ENCODE measurements at regions not wholly inside any gene's neighbourhood (a gene's known extent, or its start where the extent isn't known, plus 50 kb on each side); places are given as distances from the start of the nearest gene placed in this dataset.

DNA sequence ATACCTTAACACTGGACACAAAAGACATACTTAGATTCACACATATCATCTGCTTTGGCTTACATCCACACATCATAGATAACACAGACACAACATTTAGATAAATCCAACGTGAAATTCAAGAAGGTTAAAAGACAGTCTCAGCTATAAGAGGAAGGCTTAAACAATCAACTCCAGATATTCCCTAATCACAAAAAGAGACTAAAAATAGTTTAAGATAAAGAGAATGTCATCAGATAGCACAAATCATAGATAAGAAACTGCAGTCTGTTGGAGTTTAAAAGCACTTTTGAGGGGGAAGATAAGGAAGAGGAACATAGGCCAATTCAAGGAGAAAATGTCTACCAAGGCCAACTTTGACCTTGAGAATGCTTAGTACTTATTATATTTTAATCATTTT lies 504.8 kb downstream of the JRKL start:
- no peak for DNase-seq (ENCODE audit: low spot score)

DNA sequence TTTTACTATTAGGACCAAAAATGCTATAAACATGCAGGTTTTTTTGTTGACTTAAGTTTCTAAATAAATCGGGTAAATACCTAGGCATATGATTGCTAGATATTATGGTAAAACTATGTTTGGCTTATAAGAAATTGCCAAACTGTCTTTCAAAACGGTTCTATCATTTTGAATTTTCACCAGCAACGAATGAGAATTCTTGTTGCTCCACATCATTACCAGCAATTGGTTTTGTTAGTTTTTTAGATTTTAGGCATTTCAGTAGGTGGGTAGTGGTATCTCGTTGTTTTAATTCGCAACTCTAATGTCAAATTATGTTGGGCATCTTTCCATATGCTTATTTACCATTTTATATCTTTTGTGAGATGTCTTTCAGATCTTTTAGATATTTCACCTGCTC lies 510.2 kb downstream of the JRKL start:
- DNase-seq (ENCODE audit: low spot score), result no peak

DNA sequence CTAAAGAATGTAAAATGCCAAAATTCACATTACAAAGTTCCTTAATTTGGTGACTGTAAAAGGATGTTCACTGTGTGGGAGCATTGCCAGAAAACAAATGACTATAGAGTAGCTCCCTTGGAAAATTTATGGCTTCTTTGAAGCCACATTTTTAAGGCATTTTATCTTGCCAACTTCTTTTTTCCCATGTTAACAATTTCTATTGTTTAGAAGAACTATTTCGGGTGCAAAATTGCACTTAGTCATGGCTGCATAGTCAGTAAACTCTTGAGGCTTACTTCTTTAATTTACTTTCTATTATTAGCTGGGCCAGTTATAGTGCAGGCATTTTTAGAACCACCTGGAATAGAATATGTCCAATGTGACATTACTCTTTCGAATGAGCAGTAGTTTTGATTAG lies 515.3 kb downstream of the JRKL start:
- DNase-seq (ENCODE audit: low spot score), result no peak

DNA sequence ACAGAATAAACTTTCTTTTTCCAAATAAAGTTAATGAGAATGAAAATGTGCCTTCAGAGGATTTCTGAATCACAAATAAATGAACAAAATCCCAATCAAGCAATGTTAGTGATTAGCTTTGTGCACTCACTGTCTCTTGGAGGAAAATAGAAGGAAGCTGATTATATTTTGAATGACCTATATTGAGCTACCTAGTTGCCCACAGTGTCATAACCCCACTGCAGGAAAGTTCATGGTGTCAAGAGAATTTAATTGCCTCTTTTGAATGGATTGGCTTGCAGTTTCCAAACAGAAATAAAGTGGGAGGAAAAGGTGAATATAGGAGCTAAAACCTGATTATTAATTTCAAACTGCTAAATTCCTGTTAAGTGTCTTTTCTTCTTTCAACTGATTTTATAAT lies 515.9 kb downstream of the JRKL start:
- DNase-seq (ENCODE audit: low spot score), result no peak

DNA sequence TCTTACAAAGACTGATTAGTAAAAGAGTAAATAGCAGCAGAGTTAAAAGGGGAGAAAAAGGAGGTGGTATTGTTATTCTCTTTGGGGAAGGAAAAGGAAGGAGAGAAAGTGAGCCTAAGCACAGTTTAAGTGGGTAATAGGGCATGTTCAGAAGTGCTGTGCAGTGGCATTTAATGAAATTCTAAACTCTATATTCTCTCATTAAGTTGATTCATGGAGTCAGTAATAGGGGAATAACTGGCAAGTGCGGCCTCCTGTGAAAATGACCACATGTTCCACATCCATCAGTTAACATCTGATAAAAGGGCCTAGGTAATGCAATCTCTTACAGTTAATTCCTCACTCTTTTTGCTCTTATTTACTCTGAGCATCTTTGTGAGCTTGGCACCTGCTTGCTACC lies 516.7 kb downstream of the JRKL start:
- DNase-seq (ENCODE audit: low spot score), result no peak

DNA sequence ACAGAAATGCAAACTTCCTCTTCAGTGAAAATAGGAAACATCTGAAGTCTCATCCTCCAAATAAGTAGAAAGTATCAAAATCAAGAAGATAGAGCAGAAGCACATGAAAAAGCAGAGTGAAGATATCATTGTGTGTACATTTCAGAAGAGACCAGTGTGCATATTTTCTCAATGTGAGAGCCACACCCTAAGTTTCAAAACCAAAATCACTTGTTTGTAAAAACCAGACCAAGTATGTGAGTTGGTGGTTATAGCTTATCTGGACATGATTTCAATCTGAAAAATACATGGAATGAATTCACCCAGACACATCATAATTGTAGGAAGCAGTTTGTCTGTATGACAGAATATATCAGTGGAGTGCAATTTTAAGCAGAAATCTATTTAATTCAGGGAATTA lies 536.0 kb downstream of the JRKL start:
- DNase-seq (ENCODE audit: low spot score), result no peak

DNA sequence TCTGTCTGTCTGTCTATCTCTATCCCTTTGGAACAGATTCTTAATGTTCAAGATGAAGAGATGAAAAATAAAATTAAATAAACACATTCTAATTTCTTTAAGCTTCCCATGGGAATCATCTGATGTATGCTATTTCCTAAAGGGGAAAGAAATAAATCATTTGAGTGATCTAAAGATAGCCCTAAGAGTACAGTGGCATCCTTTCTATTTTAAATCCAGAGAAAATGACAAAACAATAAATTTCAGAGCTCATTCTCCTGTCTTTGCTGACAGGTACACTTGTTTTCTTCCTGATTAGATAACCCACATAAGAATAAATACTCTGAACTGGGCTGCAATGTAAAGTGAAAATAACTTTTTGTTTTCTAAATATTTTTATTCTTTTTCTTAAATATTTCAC lies 550.4 kb downstream of the JRKL start:
- DNase-seq (ENCODE audit: low spot score), result no peak

DNA sequence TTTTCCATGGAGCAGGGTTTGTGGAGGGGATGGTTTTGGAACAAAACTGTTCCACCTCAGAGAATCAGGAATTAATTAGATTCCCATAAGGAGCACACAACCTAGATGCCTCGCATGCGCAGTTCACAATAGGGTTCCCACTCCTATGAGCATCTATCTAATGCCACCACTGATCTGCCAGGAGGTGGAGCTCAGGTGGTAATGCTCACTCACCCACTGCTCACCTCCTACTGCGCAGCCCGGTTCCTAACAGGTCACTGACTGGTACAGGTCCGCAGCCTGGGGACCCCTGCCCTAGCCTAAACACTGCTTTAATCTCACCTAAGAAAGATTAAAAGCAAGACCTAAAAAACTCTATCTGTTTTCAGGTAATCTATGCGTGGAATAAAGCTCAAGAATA lies 553.0 kb downstream of the JRKL start:
- DNase-seq (ENCODE audit: low spot score), result no peak

DNA sequence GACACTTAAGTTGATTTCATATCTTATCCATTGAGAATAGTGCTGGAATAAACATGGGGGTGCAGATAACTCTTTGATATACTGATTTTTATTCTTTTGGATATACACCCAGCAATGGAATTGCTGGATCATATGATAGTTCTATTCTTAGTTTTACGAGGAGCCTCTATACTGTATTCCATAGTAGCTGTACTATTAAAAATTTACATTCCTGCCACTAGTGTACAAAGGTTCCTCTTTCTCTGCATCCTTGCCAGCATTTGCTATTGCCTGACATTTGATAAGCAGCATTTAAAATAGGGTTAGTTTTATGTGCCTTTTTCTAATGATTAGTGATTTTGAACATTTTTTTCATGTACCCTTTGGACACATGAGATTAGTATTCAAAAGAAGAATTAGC lies 554.2 kb downstream of the JRKL start:
- DNase-seq (ENCODE audit: low spot score), result no peak

DNA sequence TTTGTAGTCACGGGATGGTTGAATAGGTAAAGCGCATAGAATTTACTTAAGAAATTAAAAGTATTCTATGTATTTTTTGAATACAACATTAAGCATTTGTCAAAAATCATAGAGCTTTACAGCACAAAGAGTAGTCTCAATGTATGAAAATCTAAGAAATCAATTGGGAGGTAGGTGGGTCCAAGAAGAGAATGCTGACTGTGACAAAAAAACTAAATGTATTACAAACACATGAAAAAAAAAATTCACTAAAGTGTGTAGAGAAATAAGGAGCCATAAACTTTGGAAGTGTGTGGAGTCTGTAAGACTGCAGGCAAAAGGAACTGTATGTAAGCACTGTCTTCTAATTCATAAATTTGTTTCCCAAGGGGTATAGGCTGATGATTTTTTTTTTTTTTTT lies 558.3 kb downstream of the JRKL start:
- no peak for DNase-seq (ENCODE audit: low spot score)

DNA sequence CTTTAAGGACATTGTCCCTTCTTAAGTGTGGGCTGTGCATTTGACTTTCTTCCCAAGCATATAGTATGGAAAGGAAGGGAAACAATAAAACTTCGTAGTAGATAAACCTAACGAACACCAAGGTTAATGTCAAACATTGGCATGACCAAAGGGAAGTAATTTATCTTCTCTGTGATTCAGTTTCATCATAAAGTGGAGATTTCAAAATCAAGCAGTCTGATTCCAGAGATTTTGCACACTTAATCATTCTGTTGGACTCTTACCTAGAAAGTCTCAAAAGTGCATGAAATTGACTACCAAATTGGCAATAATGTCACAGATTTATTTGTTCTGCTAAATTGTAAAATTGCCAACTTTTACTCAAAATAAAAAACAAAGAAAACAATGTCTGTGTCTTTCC lies 559.7 kb downstream of the JRKL start:
- no peak for DNase-seq (ENCODE audit: low spot score)

DNA sequence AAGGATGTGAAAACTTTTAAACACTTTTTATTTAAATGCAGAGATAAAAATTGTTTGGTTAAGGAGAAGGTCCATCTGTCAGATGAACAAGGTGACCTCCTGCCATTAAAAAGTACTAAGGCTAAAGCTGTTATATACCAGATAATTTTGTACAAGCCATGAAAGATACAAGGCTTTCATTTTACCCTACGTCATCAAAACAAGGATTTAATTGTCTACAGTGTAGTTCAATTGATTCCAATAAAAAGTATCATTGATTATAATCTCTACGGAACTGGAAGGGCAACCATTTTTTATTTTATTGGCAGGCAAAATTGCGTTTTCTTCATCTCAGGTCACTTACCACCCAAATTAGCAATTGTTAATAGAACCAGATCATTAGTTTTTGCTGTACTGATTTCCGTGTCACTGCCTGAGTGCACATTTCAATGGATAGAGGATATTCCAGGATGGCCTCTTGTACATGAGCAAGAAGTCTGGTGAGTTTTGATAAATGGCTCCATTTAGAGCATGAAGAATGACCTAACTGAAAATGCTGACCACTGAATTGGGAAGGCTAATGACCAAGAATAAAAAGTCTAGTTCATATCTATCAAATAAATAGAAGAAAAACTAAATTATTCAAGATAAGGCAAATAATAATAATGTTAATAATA lies 564.9 kb downstream of the JRKL start:
- no peak for DNase-seq (ENCODE audit: low spot score)

DNA sequence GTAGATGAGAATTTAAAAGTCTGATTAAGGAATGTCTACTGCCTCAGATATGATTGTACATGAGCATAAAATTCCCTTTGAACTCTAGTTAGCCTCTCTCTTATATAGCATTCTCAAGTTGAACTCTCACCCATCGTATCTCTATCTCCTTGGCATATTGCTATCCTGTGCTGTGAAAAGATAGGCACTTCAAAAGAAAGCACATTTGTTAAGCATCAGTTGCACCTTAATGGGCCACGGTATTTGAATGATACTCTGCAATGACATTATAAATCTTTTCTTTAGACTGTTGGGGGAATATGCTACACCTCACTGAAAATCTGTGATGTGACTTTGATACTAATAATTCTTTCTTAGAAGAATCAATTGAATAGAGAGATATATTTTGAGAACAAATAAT lies 570.7 kb downstream of the JRKL start:
- no peak for DNase-seq (ENCODE audit: low spot score)

DNA sequence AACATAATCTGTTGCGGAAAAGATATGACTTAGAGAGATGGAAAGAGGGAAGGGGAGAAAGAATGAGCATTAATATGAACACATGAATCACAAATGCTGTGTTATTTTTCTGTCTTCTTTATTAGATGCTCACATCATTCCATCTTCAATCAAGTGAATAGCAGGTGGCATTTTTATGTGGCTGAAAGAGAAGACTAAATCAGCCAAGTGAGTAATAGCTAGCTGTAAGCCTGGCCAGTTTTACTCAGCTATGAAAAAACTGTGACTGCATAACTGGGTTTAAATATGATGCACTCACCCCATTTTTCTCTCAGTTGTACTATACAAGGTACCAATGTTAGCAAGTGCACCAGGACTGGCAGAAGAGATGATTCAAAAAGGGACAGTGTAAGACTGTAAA lies 571.1 kb downstream of the JRKL start:
- no peak for DNase-seq (ENCODE audit: low spot score)

DNA sequence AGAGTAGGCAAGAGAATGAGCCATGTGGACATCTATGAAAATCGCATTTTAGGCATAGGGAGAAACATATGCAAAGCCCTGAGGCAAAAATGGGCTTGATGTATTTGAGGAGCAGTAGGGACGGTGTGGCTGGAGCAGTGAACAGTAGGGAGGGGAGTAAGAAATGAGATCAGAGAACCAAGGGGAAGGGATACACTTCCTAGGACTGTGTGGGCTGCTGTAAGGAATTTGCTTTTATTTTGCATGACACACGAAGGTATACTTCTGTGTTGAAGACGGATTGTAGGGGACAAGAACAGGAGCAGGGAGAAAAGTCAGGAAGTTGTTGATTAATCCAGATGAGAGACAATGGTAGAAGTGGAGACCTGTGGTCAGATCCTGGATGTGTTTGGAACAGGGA lies 572.1 kb downstream of the JRKL start:
- no peak for DNase-seq (ENCODE audit: low spot score)

DNA sequence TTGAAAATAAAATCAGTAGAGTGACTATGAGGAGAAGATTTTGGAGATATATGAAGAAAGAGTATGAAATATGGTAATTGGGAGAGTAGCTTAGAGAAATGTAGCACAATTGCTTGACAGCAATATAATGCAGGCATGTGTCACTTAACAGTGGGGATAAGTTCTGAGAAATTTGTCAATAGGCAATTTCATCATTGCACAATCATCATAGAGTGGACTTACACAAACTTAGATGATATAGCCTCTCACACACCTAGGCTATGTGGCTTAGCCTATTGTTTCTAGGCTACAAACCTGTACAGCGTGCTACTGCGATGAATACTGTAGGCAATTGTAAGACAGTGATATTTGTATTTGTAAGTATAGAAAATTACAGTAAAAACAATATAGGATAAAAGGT lies 573.6 kb downstream of the JRKL start:
- no peak for DNase-seq (ENCODE audit: low spot score)

DNA sequence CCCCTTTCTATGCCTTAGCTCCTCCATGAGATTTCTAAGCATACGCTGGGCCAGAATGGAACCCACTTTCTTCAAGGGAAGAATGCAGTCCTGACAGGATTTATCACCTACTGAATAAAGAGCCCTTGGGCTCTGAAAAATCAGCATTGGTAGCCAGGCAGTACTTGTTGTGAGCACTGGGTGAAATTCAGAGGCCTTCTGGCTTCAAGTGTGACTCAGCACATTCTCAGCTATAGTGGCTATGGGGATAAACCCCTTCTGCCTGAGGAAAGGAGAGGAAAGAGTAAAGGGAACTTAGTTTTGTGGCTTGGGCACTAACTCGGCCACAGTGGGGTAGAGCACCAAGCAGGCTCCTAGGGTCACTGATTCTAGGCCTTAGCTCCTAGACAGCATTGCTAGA lies 574.8 kb downstream of the JRKL start:
- no peak for DNase-seq (ENCODE audit: low spot score)

DNA sequence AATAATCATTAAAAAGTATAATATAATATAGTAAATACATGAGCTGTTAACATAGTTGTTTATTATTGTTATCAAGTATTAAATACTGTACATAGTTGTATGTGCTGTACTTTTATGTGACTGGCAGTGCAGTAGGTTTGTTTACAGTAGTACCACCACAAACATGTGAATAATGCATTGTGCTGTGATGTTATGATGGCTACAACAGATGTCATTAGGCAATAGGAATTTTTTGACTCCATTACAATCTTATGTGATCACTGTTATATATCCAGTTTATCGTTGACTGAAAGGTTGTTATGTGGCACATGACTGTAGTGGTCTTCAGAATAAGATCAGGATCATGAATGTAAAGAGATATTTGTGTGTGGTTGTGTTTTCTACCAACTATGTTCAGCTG lies 577.8 kb downstream of the JRKL start:
- no peak for DNase-seq (ENCODE audit: low spot score)

DNA sequence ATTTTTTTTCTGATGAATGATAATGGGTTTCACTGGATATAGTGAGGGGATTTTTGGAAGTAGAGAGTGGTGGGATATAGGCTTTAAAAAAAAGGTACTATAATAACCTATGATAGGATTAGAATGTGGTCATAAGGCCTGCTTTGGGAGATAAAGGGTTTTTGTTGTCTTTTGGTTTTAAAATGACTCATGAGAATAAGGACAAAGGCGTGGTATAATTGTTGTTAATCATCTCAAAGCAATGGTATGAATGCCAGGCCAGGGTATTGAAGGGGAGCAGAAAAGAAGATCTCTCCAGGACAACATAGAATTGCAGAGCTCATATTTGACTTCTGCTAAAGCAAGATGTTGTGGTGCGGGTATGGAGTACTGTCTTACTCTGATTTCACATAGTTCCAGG lies 579.4 kb downstream of the JRKL start:
- DNase-seq (ENCODE audit: low spot score), result no peak

DNA sequence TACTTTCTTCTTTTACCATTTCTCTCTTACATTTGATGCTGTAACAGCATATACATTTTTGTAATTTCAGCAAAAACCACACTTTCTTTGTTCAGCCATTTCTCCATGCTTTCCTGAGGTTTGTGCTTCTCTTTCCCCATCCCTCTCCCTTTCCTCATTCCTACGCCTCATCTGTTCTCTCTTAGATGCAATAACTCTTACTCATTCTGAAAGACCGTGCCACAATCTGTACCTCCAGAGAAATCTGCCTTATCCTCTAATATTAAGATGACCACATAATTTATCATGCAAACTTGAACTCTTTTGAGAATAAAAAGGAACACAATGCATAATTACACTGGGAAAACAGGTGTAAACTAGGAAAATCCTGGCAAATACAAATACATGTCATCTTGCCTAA lies 588.9 kb downstream of the JRKL start:
- no peak for DNase-seq (ENCODE audit: low spot score)

DNA sequence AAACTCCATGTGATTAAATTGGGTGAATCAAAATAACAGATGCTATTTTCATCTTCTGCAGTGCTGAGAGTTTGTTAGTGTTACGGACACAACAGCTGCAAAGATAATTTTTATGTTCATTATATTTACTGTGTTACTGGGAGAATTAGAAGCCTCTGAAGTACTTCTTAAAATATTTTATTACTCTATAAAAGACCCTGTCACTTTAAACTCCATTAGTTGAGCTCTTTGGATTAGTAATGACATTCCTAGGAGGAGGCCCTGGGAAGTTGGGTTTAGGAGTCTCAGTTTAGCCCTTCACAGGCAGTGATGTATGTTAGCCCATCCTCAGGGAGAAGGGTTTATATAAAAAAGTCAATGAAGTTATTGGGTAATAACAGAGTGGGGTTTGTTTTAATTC lies 596.7 kb downstream of the JRKL start:
- no peak for DNase-seq (ENCODE audit: low spot score)

DNA sequence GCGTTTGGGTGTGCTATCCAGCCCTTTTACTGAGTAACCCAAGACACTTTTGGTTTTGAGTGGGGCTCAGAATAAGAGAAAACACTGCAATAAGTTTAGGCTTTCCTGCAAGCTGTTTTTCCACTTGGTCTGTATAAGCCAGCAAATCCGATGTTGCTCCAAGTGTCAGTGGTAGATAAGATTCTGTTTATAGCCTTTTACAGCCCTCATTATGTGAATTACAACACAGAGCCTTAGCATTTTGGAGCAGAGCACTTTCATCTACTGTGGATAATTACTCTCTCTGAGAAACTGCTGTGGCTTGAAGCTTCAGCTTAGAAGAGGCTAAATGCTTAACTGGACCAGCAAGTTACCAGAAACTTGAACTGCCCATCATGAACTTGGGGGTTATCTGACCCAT lies 601.1 kb downstream of the JRKL start:
- DNase-seq (ENCODE audit: low spot score), result no peak

DNA sequence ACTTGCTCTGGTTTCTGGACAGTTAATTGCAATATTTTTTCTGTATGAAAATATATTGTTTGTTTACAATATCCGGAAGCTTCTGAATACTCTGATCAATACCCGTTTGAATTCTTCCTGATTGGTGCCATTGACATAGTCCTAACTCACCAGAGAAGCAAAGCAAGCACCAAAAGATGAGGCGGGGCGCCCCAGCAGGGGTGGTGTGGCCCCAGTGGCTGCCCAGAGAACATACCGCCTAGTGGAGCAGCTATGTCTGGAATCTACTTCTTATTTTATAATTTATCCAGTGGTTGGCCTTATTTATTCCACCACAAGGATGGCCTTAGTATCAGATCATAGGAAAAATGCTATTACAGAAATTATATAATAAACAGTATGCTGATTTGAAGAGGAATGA lies 610.7 kb downstream of the JRKL start:
- DNase-seq (ENCODE audit: low spot score), result no peak

DNA sequence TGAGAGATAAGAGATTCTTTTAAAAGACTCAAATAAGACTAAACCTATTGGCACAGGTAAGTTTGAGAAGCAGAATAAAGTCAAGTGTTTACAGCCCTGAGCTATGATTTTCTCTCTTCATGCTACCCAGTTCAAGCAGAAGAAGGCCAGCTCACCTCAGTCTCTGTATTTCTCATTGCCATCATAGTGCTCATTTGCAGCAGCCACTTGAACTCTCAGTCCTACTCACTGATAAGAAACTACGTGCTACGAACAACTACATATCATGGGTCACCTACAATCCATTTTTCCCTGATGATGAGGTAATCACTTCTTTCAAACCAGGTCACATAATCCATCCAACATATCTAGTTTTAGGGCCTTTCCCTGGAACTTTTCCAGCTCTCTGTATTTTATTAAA lies 617.5 kb downstream of the JRKL start:
- no peak for DNase-seq (ENCODE audit: low spot score)

DNA sequence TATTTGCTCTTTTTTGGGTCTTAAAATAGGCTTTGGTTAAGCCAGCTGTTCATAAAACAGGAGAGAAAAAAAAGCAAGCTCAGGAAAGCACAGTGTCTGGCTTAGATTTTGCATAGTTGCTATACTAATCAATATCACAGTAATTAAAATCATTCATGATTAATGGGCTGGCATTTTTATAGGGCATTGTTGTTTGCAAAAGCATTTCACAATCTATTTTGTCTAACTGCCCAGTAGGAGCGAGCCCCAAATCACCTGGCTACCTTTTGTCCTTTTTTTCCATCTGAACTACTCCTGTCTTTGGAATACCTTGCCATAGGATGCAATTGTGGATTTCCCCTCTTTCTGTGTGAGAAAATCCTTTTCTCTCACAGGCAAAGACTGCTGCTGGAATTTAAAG lies 619.8 kb downstream of the JRKL start:
- no peak for DNase-seq (ENCODE audit: low spot score)

Measured in AG08395 (cell line).